ENCODE measurements at regions not wholly inside any gene's neighbourhood (a gene's known extent, or its start where the extent isn't known, plus 50 kb on each side); places are given as distances from the start of the nearest gene placed in this dataset.
"Not testable (repeated sequence)": the region's sequence is repeated elsewhere in the genome, so short reads cannot be mapped to it uniquely, and the experiment has no call there.

- peak; percentile 87 for DNase-seq
These were observed 144.7 kb upstream of the ZNF217 start for GRCh38 chr20:53738039-53738944.

- peak; percentile 63 for DNase-seq
These were observed 143.9 kb upstream of the ZNF217 start for GRCh38 chr20:53737396-53738038.

GRCh38 chr20:53736757-53737395 is 143.2 kb upstream of the ZNF217 start:
- DNase-seq, result peak; percentile 58

- DNase-seq, result peak; percentile 87
These were observed 142.6 kb upstream of the ZNF217 start for GRCh38 chr20:53736122-53736756.

- DNase-seq, result peak; percentile 48
These were observed 142.0 kb upstream of the ZNF217 start for GRCh38 chr20:53735536-53736050.

GRCh38 chr20:53734006-53734688 is 140.5 kb upstream of the ZNF217 start:
- DNase-seq, result no peak

GRCh38 chr20:53731595-53731994 is 138.0 kb upstream of the ZNF217 start:
- no peak for DNase-seq

GRCh38 chr20:53728359-53728758 is 134.7 kb upstream of the ZNF217 start:
- DNase-seq, result no peak

GRCh38 chr20:53727239-53727638 is 133.6 kb upstream of the ZNF217 start:
- DNase-seq, result not testable (repeated sequence)

GRCh38 chr20:53725575-53725970 is 131.9 kb upstream of the ZNF217 start:
- DNase-seq, result no peak

GRCh38 chr20:53723621-53724020 is 130.0 kb upstream of the ZNF217 start:
- DNase-seq, result no peak

- no peak for DNase-seq
These were observed 129.4 kb upstream of the ZNF217 start for GRCh38 chr20:53723045-53723444.

GRCh38 chr20:53722515-53723036 is 128.9 kb upstream of the ZNF217 start:
- no peak for DNase-seq

- DNase-seq, result not testable (repeated sequence)
These were observed 127.9 kb upstream of the ZNF217 start for GRCh38 chr20:53721445-53721963.

- DNase-seq, result not testable (repeated sequence)
These were observed 125.6 kb upstream of the ZNF217 start for GRCh38 chr20:53719171-53719803.

- no peak for DNase-seq
These were observed 124.7 kb upstream of the ZNF217 start for GRCh38 chr20:53718142-53719021.

GRCh38 chr20:53716395-53716794 is 122.8 kb upstream of the ZNF217 start:
- no peak for DNase-seq

GRCh38 chr20:53714524-53714923 is 120.9 kb upstream of the ZNF217 start:
- no peak for DNase-seq

GRCh38 chr20:53713328-53714056 is 119.9 kb upstream of the ZNF217 start:
- DNase-seq, result no peak

Measured in eye (tissue), 1 donor.